ENCODE measurements at regions not wholly inside any gene's neighbourhood (a gene's known extent, or its start where the extent isn't known, plus 50 kb on each side); places are given as distances from the start of the nearest gene placed in this dataset.

DNA sequence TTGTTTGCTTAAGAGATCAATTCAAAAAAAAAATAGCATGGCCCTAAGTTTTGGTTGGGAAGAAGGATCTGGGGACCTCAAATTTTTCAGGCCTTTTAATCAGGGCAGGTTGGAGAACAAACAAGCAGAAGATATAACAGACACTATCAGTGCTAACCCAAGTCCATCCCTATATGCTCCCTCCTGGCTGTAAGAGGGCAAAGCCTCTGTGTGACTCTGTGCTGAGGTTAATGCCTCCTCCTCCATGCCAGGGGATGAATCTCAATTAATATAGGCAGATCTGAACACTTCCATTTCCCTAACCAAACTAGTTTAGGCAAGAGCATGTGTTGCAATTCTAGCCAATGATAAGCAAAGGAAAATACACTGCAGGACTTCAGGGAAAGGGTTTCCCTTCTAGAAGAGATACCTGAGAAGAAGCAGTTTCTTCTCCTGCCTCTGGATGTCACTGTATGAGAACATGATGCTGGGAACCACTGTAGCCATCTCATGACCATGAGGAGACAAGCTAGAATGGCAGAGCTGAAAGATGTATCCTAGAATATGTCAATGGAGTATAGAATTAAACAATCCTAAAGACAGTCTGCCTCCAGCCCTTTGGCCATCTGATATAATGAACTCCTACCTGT, 76.0 kb downstream of the CHD9NB start:
- DNase-seq, result no peak
- no peak for TF ChIP-seq POLR2A (IDR thresholded peaks at IDR 0.05)
- TF ChIP-seq, protein P1, sequence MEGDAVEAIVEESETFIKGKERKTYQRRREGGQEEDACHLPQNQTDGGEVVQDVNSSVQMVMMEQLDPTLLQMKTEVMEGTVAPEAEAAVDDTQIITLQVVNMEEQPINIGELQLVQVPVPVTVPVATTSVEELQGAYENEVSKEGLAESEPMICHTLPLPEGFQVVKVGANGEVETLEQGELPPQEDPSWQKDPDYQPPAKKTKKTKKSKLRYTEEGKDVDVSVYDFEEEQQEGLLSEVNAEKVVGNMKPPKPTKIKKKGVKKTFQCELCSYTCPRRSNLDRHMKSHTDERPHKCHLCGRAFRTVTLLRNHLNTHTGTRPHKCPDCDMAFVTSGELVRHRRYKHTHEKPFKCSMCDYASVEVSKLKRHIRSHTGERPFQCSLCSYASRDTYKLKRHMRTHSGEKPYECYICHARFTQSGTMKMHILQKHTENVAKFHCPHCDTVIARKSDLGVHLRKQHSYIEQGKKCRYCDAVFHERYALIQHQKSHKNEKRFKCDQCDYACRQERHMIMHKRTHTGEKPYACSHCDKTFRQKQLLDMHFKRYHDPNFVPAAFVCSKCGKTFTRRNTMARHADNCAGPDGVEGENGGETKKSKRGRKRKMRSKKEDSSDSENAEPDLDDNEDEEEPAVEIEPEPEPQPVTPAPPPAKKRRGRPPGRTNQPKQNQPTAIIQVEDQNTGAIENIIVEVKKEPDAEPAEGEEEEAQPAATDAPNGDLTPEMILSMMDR (IDR thresholded peaks at IDR 0.05), result peak in 4 of 6 experiments; percentile 23 to 50 (median 26)

DNA sequence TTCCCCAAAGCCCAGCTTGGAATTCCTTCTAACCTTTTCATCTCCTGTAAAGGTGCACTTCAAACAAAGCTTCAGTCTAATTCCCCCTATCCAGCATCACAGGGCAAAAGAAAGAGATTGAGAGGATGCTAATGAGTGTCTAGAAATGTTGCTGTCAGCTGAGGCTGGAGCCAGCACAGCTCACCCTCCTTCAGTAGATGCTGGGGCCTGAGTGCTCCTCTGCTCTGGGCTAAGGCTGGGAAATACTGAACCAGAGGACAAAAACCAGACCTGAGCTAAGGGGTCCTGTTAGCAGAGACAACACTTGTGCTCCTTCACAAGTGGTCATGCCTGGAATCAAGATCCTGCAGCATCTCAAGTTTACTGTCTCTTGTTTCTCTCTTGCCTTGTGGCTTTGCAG, 85.0 kb downstream of the CHD9NB start:
- Histone ChIP-seq H3K27ac (no peak overlapping the region), H3K27me3 (peaks cover 0 to under 1% (median 0%) of the 10 kb centered on the region in 4 donors), H3K9me3 (no peaks in the 10 kb centered on the region), H3K4me1 (no peaks in the 10 kb centered on the region), H3K4me3 (no peak overlapping the region), H3K36me3 (no peaks in the 10 kb centered on the region)
- DNase-seq, result no peak
- TF ChIP-seq, protein P1 (IDR thresholded peaks at IDR 0.05), result no peak
- no peak for TF ChIP-seq POLR2A (IDR thresholded peaks at IDR 0.05)
- intact Hi-C loops (cut with DNase I), result no loop called here

More for the DNA sequence above, 76.0 kb downstream of the CHD9NB start:
- no peaks in the 10 kb centered on the region for H3K36me3 ChIP-seq
- H3K27ac ChIP-seq, result no peak overlapping the region
- peaks cover 0 to 4% (median 0%) of the 10 kb centered on the region in 4 donors for H3K27me3 ChIP-seq
- H3K9me3 ChIP-seq, result no peaks in the 10 kb centered on the region
- H3K4me1 ChIP-seq, result no peaks in the 10 kb centered on the region
- H3K4me3 ChIP-seq, result no peak overlapping the region
- intact Hi-C loops (cut with DNase I), result no loop called here

DNA sequence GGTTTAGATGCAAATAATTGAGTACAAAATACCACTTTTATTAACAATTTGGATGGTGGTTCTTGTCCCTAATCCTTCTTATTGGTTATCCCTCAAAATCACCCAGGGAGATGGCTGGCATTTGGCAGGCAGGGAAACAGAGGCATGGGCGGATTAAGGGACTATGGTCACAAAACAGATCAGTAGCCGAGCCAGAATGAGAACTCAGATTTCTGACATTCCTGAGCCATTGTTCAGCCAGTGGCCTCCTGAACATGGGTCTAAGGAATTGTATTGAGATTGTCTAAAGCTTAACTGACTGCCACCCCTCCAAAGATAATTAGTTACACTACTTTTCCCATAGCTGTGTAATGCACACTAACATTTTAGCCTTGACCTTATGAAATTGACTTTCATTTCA, 88.4 kb downstream of the CHD9NB start:
- no peaks in the 10 kb centered on the region for H3K36me3 ChIP-seq
- no peaks in the 10 kb centered on the region for H3K27me3 ChIP-seq
- H3K9me3 ChIP-seq, result no peaks in the 10 kb centered on the region
- TF ChIP-seq, protein P1 (IDR thresholded peaks at IDR 0.05), result no peak
- no peak for TF ChIP-seq POLR2A (IDR thresholded peaks at IDR 0.05)
- H3K4me3 ChIP-seq, result no peak overlapping the region
- no peak overlapping the region for H3K27ac ChIP-seq
- 58 to 77% methylated on average over 2 of the region's 2 CpGs for WGBS, 2 donors
- H3K4me1 ChIP-seq, result no peaks in the 10 kb centered on the region
- intact Hi-C loops (cut with DNase I), result no loop called here
- DNase-seq, result no peak

DNA sequence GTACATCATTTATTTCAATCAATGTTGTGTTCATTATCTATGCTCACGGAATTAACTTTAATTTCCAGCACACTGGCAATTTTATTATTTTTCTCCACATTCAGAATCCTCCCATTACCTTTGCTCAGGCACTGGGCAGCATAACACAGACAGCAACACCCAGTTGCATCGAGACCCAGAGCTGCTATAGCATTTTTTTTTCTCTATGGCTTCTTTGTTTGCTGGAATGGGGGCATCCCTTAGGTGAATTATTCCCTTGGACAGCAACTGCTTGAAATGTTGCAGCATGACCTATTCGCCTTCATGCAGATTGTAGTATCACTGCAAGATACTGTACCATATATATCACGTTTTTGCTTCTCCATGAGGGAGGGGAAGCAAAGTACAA, 88.8 kb downstream of the CHD9NB start:
- no peak overlapping the region for H3K4me3 ChIP-seq
- no peak overlapping the region for H3K27ac ChIP-seq
- no peaks in the 10 kb centered on the region for H3K27me3 ChIP-seq
- no peaks in the 10 kb centered on the region for H3K9me3 ChIP-seq
- WGBS, 2 donors, result 58 to 65% methylated on average over 4 of the region's 4 CpGs
- no peaks in the 10 kb centered on the region for H3K4me1 ChIP-seq
- intact Hi-C loops (cut with DNase I), result no loop called here
- no peaks in the 10 kb centered on the region for H3K36me3 ChIP-seq
- TF ChIP-seq POLR2A (IDR thresholded peaks at IDR 0.05), result no peak
- TF ChIP-seq, protein P1 (IDR thresholded peaks at IDR 0.05), result no peak
- no peak for DNase-seq

DNA sequence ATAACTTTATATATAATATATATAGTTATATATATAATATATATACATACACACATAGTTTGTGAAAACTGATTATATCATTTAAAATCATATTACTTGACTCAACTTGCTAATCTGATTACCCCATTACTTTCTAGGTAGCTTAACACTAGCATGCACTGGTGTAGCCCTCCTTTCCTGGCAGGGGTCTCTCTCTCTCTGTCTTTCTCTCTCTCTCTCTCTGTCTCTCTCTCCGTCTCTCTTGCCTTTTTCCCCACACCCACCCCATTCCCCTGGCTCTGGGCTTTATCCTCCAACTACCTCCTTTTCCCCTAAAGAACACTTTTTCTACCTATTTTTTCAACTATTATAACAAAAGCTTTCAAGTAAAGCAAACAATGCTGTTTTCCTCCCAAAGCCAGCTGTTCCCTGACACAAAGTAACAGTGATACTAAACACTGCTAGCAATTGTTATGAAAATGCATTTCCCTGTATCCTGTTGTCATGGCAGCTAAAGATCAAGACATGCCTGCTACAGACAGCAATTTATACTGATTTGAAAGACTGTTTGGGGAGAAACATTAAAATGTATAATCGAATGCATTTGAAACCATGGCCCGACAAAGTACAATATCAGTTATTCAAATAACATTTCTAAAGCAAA, 89.4 kb downstream of the CHD9NB start:
- no peaks in the 10 kb centered on the region for H3K27me3 ChIP-seq
- DNase-seq, result no peak
- intact Hi-C loops (cut with DNase I), result no loop called here
- TF ChIP-seq POLR2A (IDR thresholded peaks at IDR 0.05), result no peak
- TF ChIP-seq, protein P1 (IDR thresholded peaks at IDR 0.05), result no peak
- H3K27ac ChIP-seq, result no peak overlapping the region
- H3K4me1 ChIP-seq, result no peaks in the 10 kb centered on the region
- WGBS, 2 donors, result 66 to 75% methylated on average over 3 of the region's 3 CpGs
- H3K9me3 ChIP-seq, result no peaks in the 10 kb centered on the region
- H3K36me3 ChIP-seq, result no peaks in the 10 kb centered on the region
- no peak overlapping the region for H3K4me3 ChIP-seq
